NCI-H1105 treated with DMSO at 0.1 percent for 48 hours (cell line): ENCODE measurements at regions not wholly inside any gene's neighbourhood (a gene's known extent, or its start where the extent isn't known, plus 50 kb on each side); places are given as distances from the start of the nearest gene placed in this dataset.
A peak's percentile ranks its signal among the peaks of the same experiment; 100 is the strongest.
"Not testable (repeated sequence)": the region's sequence is repeated elsewhere in the genome, so short reads cannot be mapped to it uniquely, and the experiment has no call there.

Source experiments
- DNase-seq: peaks from one replicate; lab custom pipeline; 2025; lab: John Stamatoyannopoulos, UW

GRCh38 chr11:23236826-23237555 lies 376.7 kb upstream of the CCDC179 start:
- DNase-seq: no peak

DNA sequence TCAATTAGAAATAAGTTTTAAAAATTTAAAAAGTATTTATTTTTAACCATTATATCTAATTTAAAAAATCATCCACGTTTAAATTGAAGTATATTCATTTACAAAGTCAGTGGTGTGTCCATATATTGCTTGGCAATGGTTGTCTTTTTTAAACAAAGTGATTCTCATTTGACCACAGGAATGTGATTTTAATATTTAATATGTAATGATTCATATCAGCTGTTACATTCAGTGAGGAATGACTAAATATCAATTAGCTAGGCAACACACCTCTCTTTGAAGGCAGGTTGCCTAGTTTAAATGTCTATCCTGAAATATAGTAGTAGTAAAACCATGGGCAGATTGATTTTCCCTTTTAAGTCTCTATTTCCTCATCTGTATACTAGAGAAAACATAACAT lies 392.2 kb upstream of the CCDC179 start:
- no peak for DNase-seq

DNA sequence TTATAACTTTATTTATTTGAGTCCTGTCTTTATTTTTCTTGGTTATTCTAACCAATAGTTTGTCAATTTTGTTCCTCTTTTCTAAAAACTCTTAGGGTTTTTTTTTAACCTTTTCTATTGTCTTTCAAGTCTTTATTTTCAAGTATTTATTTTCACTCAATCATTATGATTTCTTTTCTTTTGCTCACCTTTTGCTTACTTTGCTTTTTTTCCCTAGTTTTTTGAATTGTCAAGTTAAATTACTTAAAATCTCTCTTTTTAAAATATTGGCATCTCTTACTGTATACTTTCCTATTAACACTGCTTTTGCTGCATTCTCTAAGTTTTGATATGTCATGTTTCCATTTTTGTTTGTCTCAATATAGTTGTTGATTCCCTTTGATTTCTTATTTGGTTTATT lies 396.8 kb upstream of the CCDC179 start:
- no peak for DNase-seq

GRCh38 chr11:23257556-23257955 lies 397.3 kb upstream of the CCDC179 start:
- no peak for DNase-seq

- no peak for DNase-seq
Observed at GRCh38 chr11:23263466-23263865, 403.2 kb upstream of the CCDC179 start.

DNA sequence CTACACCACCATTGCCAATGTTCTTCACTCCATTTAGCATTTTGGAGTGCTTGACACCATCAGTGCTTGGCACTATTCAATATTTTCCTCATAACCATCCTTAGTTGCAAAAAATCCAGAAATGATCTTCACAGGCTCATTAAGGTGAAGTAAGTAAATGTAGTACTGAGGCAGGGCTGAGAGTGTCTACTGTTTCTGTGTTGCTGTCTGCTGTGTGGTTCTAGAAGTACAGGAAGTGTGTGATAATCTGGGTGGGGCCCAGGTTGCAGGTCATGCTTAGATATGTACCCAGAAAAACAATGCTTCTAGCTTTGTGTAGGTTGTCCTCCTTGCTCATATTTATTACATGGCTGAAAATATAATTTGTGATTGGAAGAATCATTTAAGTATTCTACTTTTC lies 411.8 kb upstream of the CCDC179 start:
- DNase-seq: no peak

DNA sequence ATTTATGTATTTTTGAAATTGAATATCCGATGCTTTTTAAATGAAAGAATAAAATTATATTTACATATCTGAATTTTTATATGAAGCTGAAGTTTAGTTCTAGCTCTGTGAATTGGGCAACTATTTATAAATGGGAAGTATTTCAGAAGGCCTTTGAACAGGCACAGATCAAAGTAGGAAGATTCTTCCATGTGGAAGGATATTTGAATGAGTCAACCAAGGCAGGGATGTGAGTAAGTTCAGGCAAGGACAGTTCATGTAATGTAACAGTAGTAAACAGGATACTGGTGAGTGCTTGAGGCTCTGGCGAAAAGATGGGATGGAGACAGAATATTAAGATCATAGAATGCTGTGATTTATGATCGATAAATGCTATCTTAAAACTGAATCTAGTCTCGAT lies 417.8 kb upstream of the CCDC179 start:
- no peak for DNase-seq

GRCh38 chr11:23280088-23280487 lies 419.8 kb upstream of the CCDC179 start:
- no peak for DNase-seq

DNA sequence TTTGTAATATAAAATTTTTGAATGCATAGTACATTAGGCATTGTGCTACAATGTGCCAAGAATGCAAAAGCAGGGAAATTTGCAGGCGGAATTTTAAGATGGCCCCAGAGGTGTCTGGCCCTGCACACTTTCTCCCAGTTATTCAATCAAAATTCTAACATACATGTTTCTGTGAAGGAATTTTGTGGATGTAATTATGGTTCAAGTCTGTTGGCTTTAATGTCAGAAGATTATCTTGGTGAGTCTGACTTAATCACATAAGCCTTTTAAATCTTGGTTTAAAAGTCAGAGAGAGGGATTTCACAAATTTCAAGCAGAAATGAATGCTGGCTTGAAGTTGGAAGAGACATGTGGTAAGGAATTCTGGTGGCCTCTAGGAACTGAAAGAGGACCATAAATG lies 423.4 kb upstream of the CCDC179 start:
- DNase-seq: no peak

GRCh38 chr11:23284631-23285030 lies 424.4 kb upstream of the CCDC179 start:
- no peak for DNase-seq

GRCh38 chr11:23288003-23288783 lies 427.9 kb upstream of the CCDC179 start:
- no peak for DNase-seq

GRCh38 chr11:23295241-23295640 lies 435.0 kb upstream of the CCDC179 start:
- no peak for DNase-seq

DNA sequence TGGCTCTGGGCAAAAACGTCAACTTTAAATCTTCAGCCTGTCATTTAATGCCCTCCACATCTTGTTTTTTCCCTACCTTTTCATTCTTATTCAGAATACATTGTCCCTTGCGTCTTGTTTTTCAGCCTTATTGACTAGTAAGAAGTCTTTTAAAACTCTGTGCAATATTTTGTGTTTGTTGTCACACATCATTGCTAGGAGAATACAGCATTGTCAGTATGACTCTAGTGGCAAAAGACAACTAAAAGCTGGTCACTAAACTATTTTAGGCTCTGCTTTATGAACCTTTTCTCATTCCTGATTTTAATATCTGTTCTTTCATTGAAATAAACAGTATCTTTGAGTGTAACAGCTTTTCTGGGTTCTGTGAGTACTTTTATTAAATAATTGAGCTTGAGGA lies 447.8 kb upstream of the CCDC179 start:
- no peak for DNase-seq

DNA sequence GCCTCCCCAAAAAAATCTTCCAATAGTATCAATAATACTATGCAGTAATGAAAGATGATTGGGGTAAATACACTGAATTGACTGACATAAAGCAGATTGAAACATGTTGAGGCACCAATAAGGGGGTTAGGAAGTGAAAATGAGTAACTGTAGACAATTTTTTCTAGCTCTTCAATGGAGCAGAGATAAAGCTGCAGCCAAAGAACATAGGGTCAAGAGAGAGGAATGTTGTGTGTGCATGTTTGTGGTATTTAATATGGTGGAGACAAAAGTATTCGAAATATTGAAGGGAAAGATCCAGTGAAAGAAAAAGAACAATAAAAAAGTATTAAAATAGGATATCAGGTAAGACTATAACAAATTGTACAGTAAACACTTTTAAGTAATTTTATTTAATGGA lies 450.0 kb upstream of the CCDC179 start:
- no peak for DNase-seq

DNA sequence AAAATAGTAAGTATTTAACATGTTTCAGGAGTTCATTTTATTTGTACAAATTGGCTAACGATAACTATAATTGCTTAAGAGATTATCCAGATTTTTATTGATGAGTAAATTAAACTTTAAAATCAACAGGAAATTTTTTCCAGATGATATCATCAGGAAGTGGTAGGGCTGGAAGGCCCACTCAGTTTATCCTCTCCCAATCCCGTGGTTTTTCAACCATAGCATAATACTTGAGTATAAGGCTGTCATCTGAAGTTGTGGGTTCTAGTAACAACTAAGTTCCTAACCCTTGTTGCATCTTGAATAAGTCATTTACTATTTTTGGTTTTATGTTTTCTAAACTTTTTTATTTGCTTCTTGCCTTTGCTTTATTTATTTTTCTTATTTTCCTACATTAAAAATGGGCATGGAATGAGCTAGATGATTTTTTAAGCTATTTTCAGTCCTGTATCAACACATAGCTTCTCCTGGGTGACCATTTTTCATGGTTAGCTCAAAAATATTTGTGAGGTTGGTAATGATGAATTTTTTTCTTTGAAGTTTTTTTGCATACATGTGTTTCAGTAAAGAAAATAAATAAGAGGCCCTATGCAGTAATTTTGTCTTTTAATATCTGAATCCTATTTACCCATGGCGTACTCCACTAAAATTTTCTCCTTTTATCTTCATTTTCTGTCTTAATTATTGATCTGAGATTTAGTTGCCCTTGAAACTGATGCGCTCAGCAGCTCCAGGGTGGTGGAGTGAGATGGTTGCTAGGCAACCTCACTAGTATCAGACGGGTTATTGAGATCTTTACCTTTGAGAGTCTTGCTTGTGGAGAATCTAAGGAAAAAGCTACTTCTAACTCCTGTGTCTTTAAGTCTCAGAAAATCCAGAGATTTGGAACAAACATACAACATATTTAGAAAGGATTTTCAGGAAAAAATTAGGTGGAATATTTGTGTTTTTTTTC lies 452.0 kb upstream of the CCDC179 start:
- DNase-seq: peak; percentile 17

DNA sequence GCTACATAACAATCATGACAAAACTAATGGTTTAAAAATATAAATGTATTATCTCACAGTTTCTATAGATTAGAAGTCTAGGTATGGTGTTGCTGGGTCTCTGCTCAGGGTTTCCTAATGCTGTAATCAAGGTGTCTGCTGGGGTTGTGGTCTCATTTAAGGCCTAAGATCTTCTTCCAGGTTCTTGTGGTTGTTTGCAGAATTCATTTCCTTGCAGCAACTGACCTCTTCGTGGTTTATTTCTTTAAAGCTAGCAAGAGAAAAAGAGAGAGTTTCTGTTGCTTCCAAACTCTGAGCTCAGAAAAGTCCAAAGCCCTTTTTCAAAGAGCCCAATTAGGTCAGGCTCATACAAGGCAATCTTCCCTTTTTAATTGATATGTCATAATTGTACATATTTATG lies 452.7 kb upstream of the CCDC179 start:
- no peak for DNase-seq

- no peak for DNase-seq
Observed at GRCh38 chr11:23314162-23314561, 453.9 kb upstream of the CCDC179 start.

DNA sequence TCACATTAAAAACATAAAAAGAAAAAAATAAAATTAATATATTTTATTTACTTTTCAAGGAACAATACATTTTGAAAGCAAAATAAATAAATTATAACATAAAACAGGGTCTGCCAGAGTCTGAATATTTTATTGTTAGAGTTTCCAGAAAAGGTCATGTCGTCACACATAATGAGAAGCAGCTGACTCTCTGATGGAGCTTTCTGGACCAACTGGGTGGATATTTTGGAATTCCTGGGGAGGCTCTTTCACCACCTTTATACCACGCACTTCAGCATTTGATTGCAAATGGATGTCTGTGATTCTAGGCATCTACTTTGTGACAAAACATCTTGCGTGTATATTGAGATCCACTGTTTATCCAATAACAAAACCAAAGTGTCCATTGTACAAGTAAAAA lies 455.0 kb upstream of the CCDC179 start:
- no peak for DNase-seq

DNA sequence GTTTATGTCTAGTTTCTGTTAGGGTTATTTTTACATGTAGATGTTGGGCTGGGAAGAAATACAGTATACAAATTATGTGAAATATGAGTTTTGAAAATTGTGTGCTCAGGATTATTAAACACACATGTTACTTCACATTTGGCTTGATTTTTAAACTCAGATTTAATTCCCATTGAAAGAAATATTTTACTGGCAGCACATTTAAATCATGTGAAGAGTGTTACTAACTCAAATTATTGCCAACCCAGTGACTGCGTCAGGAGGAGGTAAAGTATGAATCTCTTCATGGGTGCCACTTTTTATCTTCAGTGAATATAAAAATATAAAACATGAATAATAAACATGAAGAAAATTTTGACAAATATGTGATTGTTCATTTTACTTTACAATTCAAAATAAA lies 457.5 kb upstream of the CCDC179 start:
- DNase-seq: no peak

GRCh38 chr11:23318670-23319069 lies 458.4 kb upstream of the CCDC179 start:
- no peak for DNase-seq

- DNase-seq: no peak
Observed at GRCh38 chr11:23320131-23320530, 459.9 kb upstream of the CCDC179 start.

GRCh38 chr11:23335586-23335985 lies 475.3 kb upstream of the CCDC179 start:
- not testable (repeated sequence) for DNase-seq

GRCh38 chr11:23336961-23337360 lies 476.7 kb upstream of the CCDC179 start:
- no peak for DNase-seq
